MCF 10A (cell line): ENCODE measurements at regions not wholly inside any gene's neighbourhood (a gene's known extent, or its start where the extent isn't known, plus 50 kb on each side); places are given as distances from the start of the nearest gene placed in this dataset.

Source experiments
- BruUV-seq: library from RNA; stranded (reverse); fragments of 400-500 nt; replicated peaks from 2 replicates; lab custom pipeline; 2021; lab: Mats Ljungman, UMichigan
- CTCF ChIA-PET: fragments of 300-600 bp; sonication (Branson Sonifier 250); formaldehyde crosslinking; extraction: SDS; loops from one replicate; lab custom pipeline; 2021; ENCODE audit warnings: antibody characterized with exemption, inconsistent platforms; lab: Yijun Ruan, JAX
- POLR2A ChIA-PET: fragments of 300-600, 350-650 bp; sonication (Branson Sonifier 250); formaldehyde crosslinking; extraction: SDS; loops from one replicate; lab custom pipeline; 2020; ENCODE audit warnings: antibody characterized with exemption, inconsistent platforms; lab: Yijun Ruan, JAX
- DNase-seq: peaks from one replicate; pipeline ENCODE4 v3.0.0-alpha.2; 2018; ENCODE audit not compliant: unreplicated experiment
- H3K27ac Mint-ChIP-seq: one replicate; pipeline ENCODE4 v1.8.0; 2022; ENCODE audit warnings: mild to moderate bottlenecking, low read depth, mixed read lengths; ENCODE audit not compliant: unreplicated experiment
- H3K27me3 Mint-ChIP-seq: one replicate; pipeline ENCODE4 v1.8.0; 2022; ENCODE audit warnings: mixed read lengths; ENCODE audit not compliant: insufficient read depth, unreplicated experiment
- H3K36me3 Mint-ChIP-seq: one replicate; pipeline ENCODE4 v1.8.0; 2022; ENCODE audit warnings: mild to moderate bottlenecking, moderate library complexity, mixed read lengths; ENCODE audit not compliant: insufficient read depth, unreplicated experiment
- H3K4me1 Mint-ChIP-seq: one replicate; pipeline ENCODE4 v1.8.0; 2022; ENCODE audit warnings: mixed read lengths; ENCODE audit not compliant: insufficient read depth, unreplicated experiment
- H3K4me3 Mint-ChIP-seq: one replicate; pipeline ENCODE4 v1.8.0; 2022; ENCODE audit warnings: mild to moderate bottlenecking, moderate library complexity, mixed read lengths; ENCODE audit not compliant: unreplicated experiment
- H3K9me3 Mint-ChIP-seq: one replicate; pipeline ENCODE4 v1.8.0; 2022; ENCODE audit warnings: mixed read lengths; ENCODE audit not compliant: unreplicated experiment
- CTCF ChIP-seq: fragments of 200-600 bp; IDR thresholded peaks from one replicate; pipeline ENCODE4 v1.8.0; 2022; ENCODE audit warnings: antibody characterized with exemption, mild to moderate bottlenecking; ENCODE audit not compliant: unreplicated experiment
- intact Hi-C: fragments of 100-400 bp; cut with micrococcal nuclease; formaldehyde crosslinking; loops from 2 replicates; pipeline ENCODE4 v1.14.1; 2022

- no TSS peak for BruUV-seq
- no peak for TF ChIP-seq CTCF
- Mint-ChIP-seq H3K36me3 (no peaks in the 10 kb centered on the region), H3K4me3 (no peak overlapping the region), H3K9me3 (no peaks in the 10 kb centered on the region), H3K4me1 (no peaks in the 10 kb centered on the region), H3K27me3 (no peaks in the 10 kb centered on the region), H3K27ac (no peak overlapping the region)
- intact Hi-C loops: no loop called here
- DNase-seq: no peak
- POLR2A ChIA-PET: interaction anchor here (0.6 to 0.7 kb wide), 2 partner anchors 55 to 1425 kb away, joined by 3 read pairs; no protein-coding TSS in a partner anchor
- CTCF ChIA-PET: interaction anchor here (0.7 to 2.2 kb wide), 3 partner anchors 13 to 55 kb away, joined by 3 to 10 read pairs (median 6); no protein-coding TSS in a partner anchor
Observed at GRCh38 chr13:46949211-46949610, 52.4 kb upstream of the HTR2A start.

GRCh38 chr13:46948338-46948737 lies 51.5 kb upstream of the HTR2A start:
- Mint-ChIP-seq H3K9me3 (no peaks in the 10 kb centered on the region), H3K27me3 (no peaks in the 10 kb centered on the region), H3K27ac (no peak overlapping the region), H3K4me1 (no peaks in the 10 kb centered on the region), H3K36me3 (no peaks in the 10 kb centered on the region), H3K4me3 (no peak overlapping the region)
- intact Hi-C loops: no loop called here
- no peak for TF ChIP-seq CTCF
- no peak for DNase-seq
- BruUV-seq: no TSS peak
- CTCF ChIA-PET: interaction anchor here (0.6 to 2.2 kb wide), 4 partner anchors 14 to 901 kb away, joined by 3 to 10 read pairs (median 4); no protein-coding TSS in a partner anchor
- POLR2A ChIA-PET: interaction anchor here (0.7 kb wide), 1 partner anchor 56 kb away, joined by 3 read pairs; no protein-coding TSS in a partner anchor

GRCh38 chr13:46947425-46948191 lies 50.8 kb upstream of the HTR2A start:
- H3K9me3 Mint-ChIP-seq: no peaks in the 10 kb centered on the region
- H3K36me3 Mint-ChIP-seq: no peaks in the 10 kb centered on the region
- intact Hi-C loops: no loop called here
- TF ChIP-seq CTCF: no peak
- no peak overlapping the region for H3K27ac Mint-ChIP-seq
- POLR2A ChIA-PET: interaction anchor here (0.6 to 1.5 kb wide), 2 partner anchors 15 to 206 kb away, joined by 3 read pairs; no protein-coding TSS in a partner anchor
- no TSS peak for BruUV-seq
- no peak overlapping the region for H3K4me3 Mint-ChIP-seq
- no peaks in the 10 kb centered on the region for H3K27me3 Mint-ChIP-seq
- H3K4me1 Mint-ChIP-seq: no peaks in the 10 kb centered on the region
- no peak for DNase-seq
- CTCF ChIA-PET: interaction anchor here (0.6 to 2.2 kb wide), 4 partner anchors 14 to 851 kb away, joined by 3 to 10 read pairs (median 4); no protein-coding TSS in a partner anchor
